Glutamatergic neuron (in vitro differentiated cells): ENCODE measurements at regions not wholly inside any gene's neighbourhood (a gene's known extent, or its start where the extent isn't known, plus 50 kb on each side); places are given as distances from the start of the nearest gene placed in this dataset.

Source experiments
- DNase-seq: peaks from one replicate; pipeline ENCODE4 v3.0.0; 2022
- H3K27ac Mint-ChIP-seq: one replicate; pipeline ENCODE4 v1.8.0; 2020; ENCODE audit warnings: mild to moderate bottlenecking, mixed read lengths, inconsistent platforms; ENCODE audit not compliant: unreplicated experiment
- H3K27me3 Mint-ChIP-seq: one replicate; pipeline ENCODE4 v1.8.0; 2020; ENCODE audit warnings: mild to moderate bottlenecking, moderate library complexity, mixed read lengths, inconsistent platforms; ENCODE audit not compliant: unreplicated experiment
- H3K36me3 Mint-ChIP-seq: one replicate; pipeline ENCODE4 v1.8.0; 2020; ENCODE audit warnings: mild to moderate bottlenecking, mixed read lengths, inconsistent platforms; ENCODE audit not compliant: unreplicated experiment
- H3K4me1 Mint-ChIP-seq: one replicate; pipeline ENCODE4 v1.8.0; 2020; ENCODE audit warnings: mild to moderate bottlenecking, low read depth, mixed read lengths, inconsistent platforms; ENCODE audit not compliant: unreplicated experiment
- H3K4me3 Mint-ChIP-seq: one replicate; pipeline ENCODE4 v1.8.0; 2020; ENCODE audit warnings: mild to moderate bottlenecking, mixed read lengths, inconsistent platforms; ENCODE audit not compliant: unreplicated experiment
- H3K9me3 Mint-ChIP-seq: one replicate; pipeline ENCODE4 v1.8.0; 2020; ENCODE audit warnings: mild to moderate bottlenecking, moderate library complexity, mixed read lengths, inconsistent platforms; ENCODE audit not compliant: unreplicated experiment
- CTCF ChIP-seq: fragments of 200-600 bp; sonication (generic); IDR thresholded peaks from one replicate; pipeline ENCODE4 v1.5.0; 2021; ENCODE audit not compliant: partially characterized antibody, unreplicated experiment

GRCh38 chr14:58784931-58785330 is 147.2 kb downstream of the DACT1 start:
- H3K27ac Mint-ChIP-seq = no peak overlapping the region
- H3K4me3 Mint-ChIP-seq = no peak overlapping the region
- peaks cover 10% of the 10 kb centered on the region for H3K4me1 Mint-ChIP-seq
- H3K27me3 Mint-ChIP-seq = no peaks in the 10 kb centered on the region
- TF ChIP-seq CTCF = no peak
- no peak for DNase-seq
- H3K36me3 Mint-ChIP-seq = no peaks in the 10 kb centered on the region
- H3K9me3 Mint-ChIP-seq = no peaks in the 10 kb centered on the region

- no peak for DNase-seq
- Mint-ChIP-seq H3K27ac (no peak overlapping the region), H3K4me3 (no peak overlapping the region), H3K9me3 (no peaks in the 10 kb centered on the region), H3K4me1 (peaks cover 10% of the 10 kb centered on the region), H3K36me3 (no peaks in the 10 kb centered on the region), H3K27me3 (no peaks in the 10 kb centered on the region)
- no peak for TF ChIP-seq CTCF
These were observed 147.9 kb downstream of the DACT1 start for GRCh38 chr14:58785701-58786100.

- no peak for DNase-seq
- no peaks in the 10 kb centered on the region for H3K36me3 Mint-ChIP-seq
- no peak for TF ChIP-seq CTCF
- peaks cover 1% of the 10 kb centered on the region for H3K27me3 Mint-ChIP-seq
- peaks cover 16% of the 10 kb centered on the region for H3K4me1 Mint-ChIP-seq
- no peak overlapping the region for H3K4me3 Mint-ChIP-seq
- H3K27ac Mint-ChIP-seq = no peak overlapping the region
- H3K9me3 Mint-ChIP-seq = peaks cover 6% of the 10 kb centered on the region
These were observed 149.8 kb downstream of the DACT1 start for GRCh38 chr14:58787592-58787991.

- no peak for TF ChIP-seq CTCF
- Mint-ChIP-seq H3K4me1 (peaks cover 19% of the 10 kb centered on the region), H3K9me3 (peaks cover 6% of the 10 kb centered on the region), H3K27ac (no peak overlapping the region), H3K36me3 (no peaks in the 10 kb centered on the region), H3K4me3 (no peak overlapping the region), H3K27me3 (peaks cover 1% of the 10 kb centered on the region)
- no peak for DNase-seq
These were observed 151.1 kb downstream of the DACT1 start for GRCh38 chr14:58788655-58789503.

GRCh38 chr14:58789736-58790135 is 152.0 kb downstream of the DACT1 start:
- H3K4me1 Mint-ChIP-seq = peaks cover 19% of the 10 kb centered on the region
- H3K27ac Mint-ChIP-seq = no peak overlapping the region

More at GRCh38 chr14:58789736-58790135, 152.0 kb downstream of the DACT1 start:
- Mint-ChIP-seq H3K36me3 (no peaks in the 10 kb centered on the region), H3K27me3 (peaks cover 1% of the 10 kb centered on the region), H3K9me3 (peaks cover 6% of the 10 kb centered on the region), H3K4me3 (no peak overlapping the region)
- no peak for TF ChIP-seq CTCF
- DNase-seq = no peak
